OCI-LY7 (cell line): ENCODE measurements at regions not wholly inside any gene's neighbourhood (a gene's known extent, or its start where the extent isn't known, plus 50 kb on each side); places are given as distances from the start of the nearest gene placed in this dataset.

ENCODE experiments used
- EZH2phosphoT487 ChIP-seq: fragments of 200-600 bp; sonication (generic); IDR thresholded peaks from 2 replicates; pipeline ENCODE4 v1.6.1; 2018; ENCODE audit warnings: low read depth, borderline replicate concordance, mild to moderate bottlenecking, mixed run types, antibody characterized with exemption, low read length, moderate library complexity, mixed read lengths
- TF ChIP-seq, protein P1 (sequence below): fragments of 200-600 bp; sonication (generic); conservative IDR thresholded peaks from 2 replicates; pipeline ENCODE4 v1.5.1; 2014; ENCODE audit warnings: mild to moderate bottlenecking, antibody characterized with exemption, low read length, moderate library complexity, mixed read lengths

DNA sequence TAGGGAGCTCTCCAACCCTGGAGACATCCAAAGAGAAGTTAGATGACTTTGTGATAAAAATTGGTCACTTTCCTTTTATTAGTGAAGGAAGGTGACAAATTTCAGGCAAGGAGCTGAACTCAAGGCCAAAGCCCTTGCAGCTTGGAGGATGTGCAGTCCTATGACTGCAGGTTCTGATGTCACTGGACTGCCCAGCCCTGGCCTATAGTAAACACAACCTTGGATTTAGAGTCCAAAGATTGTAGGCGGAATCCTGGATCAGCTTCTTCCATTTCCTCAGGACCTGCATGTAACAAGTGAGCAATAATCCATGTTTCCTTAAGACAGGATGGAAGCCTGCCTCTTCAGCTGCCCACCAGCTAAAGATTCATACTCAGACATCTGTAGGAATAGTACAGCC, 169.3 kb upstream of the ZC3H12A start:
- TF ChIP-seq, protein P1, sequence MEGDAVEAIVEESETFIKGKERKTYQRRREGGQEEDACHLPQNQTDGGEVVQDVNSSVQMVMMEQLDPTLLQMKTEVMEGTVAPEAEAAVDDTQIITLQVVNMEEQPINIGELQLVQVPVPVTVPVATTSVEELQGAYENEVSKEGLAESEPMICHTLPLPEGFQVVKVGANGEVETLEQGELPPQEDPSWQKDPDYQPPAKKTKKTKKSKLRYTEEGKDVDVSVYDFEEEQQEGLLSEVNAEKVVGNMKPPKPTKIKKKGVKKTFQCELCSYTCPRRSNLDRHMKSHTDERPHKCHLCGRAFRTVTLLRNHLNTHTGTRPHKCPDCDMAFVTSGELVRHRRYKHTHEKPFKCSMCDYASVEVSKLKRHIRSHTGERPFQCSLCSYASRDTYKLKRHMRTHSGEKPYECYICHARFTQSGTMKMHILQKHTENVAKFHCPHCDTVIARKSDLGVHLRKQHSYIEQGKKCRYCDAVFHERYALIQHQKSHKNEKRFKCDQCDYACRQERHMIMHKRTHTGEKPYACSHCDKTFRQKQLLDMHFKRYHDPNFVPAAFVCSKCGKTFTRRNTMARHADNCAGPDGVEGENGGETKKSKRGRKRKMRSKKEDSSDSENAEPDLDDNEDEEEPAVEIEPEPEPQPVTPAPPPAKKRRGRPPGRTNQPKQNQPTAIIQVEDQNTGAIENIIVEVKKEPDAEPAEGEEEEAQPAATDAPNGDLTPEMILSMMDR, result no peak
- no peak for TF ChIP-seq EZH2phosphoT487
